ENCODE measurements at regions not wholly inside any gene's neighbourhood (a gene's known extent, or its start where the extent isn't known, plus 50 kb on each side); places are given as distances from the start of the nearest gene placed in this dataset.

DNA sequence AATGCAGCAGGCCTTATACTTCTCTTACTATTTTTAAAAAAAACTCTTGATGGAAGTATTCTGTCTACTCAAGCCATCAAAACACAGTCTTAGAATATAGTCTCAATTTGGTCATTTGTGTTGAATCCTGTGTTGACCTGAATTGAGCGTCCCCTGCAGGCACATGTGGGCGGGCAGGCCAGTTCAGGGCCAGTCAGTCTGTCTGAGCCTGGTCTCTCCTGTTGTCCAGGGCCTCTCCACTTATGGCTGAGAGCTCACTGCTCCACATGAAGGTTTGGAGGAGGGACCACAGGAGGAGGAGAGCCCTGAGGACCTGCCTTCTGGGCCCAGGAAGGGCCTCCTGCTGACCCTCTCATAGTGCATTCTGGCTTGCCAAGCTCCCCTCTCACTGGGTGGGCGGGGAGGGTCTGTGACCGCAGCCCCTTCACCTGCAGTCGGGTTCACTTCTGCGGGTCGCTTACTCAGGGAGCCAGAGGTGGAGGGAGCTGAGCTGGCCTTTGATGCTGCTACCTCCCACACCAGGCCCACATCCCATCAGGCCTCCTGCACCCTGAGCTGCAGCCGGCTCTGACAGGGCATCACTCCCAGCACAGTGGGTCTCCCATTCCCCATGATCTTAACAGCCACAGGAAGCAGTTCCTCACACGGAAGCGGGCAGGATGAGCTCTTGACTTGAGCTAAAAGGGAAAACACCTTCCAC lies 178.2 kb upstream of the S1PR3 start:
- no peak for TF ChIP-seq POLR2A (IDR thresholded peaks at IDR 0.05)
- TF ChIP-seq, protein P1, sequence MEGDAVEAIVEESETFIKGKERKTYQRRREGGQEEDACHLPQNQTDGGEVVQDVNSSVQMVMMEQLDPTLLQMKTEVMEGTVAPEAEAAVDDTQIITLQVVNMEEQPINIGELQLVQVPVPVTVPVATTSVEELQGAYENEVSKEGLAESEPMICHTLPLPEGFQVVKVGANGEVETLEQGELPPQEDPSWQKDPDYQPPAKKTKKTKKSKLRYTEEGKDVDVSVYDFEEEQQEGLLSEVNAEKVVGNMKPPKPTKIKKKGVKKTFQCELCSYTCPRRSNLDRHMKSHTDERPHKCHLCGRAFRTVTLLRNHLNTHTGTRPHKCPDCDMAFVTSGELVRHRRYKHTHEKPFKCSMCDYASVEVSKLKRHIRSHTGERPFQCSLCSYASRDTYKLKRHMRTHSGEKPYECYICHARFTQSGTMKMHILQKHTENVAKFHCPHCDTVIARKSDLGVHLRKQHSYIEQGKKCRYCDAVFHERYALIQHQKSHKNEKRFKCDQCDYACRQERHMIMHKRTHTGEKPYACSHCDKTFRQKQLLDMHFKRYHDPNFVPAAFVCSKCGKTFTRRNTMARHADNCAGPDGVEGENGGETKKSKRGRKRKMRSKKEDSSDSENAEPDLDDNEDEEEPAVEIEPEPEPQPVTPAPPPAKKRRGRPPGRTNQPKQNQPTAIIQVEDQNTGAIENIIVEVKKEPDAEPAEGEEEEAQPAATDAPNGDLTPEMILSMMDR (IDR thresholded peaks at IDR 0.05 in 8 of 11, conservative IDR thresholded peaks at IDR 0.05 in 3 of 11) = no peak
- TF ChIP-seq POLR2AphosphoS5 (IDR thresholded peaks at IDR 0.05) = no peak

Data from spleen (tissue), 7 donors.